GM20431 (cell line): ENCODE measurements at regions not wholly inside any gene's neighbourhood (a gene's known extent, or its start where the extent isn't known, plus 50 kb on each side); places are given as distances from the start of the nearest gene placed in this dataset.
"Not testable (repeated sequence)": the region's sequence is repeated elsewhere in the genome, so short reads cannot be mapped to it uniquely, and the experiment has no call there.

ENCODE experiments used
- in situ Hi-C: fragments of 300-500 bp; cut with MseI, MboI; formaldehyde crosslinking; loops from one replicate; pipeline ENCODE4 v1.15.0; 2020; ENCODE audit warnings: low sequenced_read_pairs; ENCODE audit not compliant: unreplicated experiment

GRCh38 chr16:35169324-35169723 lies 1709.9 kb downstream of the TP53TG3F start:
- in situ Hi-C loops = not testable (repeated sequence)

DNA sequence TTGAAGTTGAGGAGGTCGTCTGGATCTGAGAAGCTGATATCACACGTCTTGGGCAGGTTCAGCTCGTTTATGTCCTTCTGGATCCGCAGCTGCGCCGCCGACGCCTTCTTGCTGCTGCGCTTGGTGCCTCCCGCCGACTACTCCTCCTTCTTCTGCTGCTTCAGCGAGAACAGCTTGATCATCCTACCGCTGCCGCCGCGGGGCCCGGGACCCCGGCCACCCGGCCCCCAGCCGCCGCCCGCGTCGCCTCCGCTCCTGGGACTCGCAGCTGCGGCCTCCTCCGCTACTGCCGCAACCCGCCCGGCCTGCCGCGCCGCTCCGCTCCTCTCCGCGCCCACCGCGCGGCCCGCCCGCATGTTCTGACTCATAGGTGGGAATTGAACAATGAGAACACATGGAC lies 1710.6 kb downstream of the TP53TG3F start:
- in situ Hi-C loops = not testable (repeated sequence)

- in situ Hi-C loops = no loop called here
Observed at GRCh38 chr16:35170610-35171009, 1711.2 kb downstream of the TP53TG3F start.

- in situ Hi-C loops = no loop called here
Observed at GRCh38 chr16:35171106-35171505, 1711.7 kb downstream of the TP53TG3F start.

GRCh38 chr16:35173295-35173694 lies 1713.9 kb downstream of the TP53TG3F start:
- in situ Hi-C loops = no loop called here

GRCh38 chr16:35174016-35174415 lies 1714.6 kb downstream of the TP53TG3F start:
- in situ Hi-C loops = no loop called here

DNA sequence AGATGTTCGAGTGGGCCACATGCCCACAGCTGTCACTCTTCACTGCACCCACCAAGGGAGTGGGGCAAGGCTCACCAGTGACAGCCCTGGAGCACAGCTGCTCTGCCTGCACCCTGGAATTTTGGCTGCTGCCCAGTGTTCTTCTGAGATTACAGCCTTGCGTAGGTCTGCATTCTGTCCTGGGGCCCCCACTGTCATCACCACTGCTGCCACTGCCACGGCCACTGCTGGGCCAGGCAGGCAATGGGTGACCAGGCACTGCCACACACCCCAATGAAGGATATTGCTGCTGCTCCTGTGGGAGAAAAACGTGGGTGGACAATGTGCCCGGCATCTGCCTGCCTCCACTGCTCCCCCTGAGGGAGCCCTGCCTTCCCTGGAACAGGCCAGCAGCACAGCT lies 1717.0 kb downstream of the TP53TG3F start:
- in situ Hi-C loops = no loop called here

- in situ Hi-C loops = no loop called here
Observed at GRCh38 chr16:35177851-35178250, 1718.4 kb downstream of the TP53TG3F start.

GRCh38 chr16:35180970-35181369 lies 1721.6 kb downstream of the TP53TG3F start:
- in situ Hi-C loops = no loop called here

GRCh38 chr16:35181422-35182030 lies 1722.1 kb downstream of the TP53TG3F start:
- in situ Hi-C loops = no loop called here

GRCh38 chr16:35182043-35182677 lies 1722.7 kb downstream of the TP53TG3F start:
- in situ Hi-C loops = no loop called here

DNA sequence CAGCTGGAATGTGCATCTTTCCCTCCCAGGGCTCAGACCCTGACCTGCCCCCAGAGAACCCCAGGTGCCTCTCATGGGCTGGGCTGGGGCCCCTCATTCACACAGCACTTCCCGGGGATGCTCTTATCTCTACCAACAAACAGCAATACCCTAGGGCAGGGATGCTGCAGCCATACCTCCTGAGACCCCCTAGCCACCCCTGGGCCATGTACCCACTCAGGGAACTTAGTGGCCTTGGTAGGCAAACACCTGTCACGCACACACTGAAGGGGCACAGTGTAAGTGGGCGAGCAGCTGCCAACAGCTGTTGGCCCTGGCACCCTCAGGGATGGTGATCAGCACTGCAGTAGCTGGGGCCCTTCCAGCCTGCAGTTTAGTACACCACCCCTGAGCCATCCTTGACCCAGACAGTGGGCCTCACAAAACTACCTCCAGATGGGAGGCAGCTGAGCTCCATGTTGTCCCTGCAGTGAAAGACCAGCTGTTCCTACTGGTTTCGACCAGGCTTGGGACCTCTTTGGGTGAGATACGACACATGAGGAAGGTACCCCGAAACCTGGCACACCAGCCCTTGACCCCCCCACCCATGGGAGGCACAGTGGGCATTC lies 1723.6 kb downstream of the TP53TG3F start:
- in situ Hi-C loops = no loop called here

DNA sequence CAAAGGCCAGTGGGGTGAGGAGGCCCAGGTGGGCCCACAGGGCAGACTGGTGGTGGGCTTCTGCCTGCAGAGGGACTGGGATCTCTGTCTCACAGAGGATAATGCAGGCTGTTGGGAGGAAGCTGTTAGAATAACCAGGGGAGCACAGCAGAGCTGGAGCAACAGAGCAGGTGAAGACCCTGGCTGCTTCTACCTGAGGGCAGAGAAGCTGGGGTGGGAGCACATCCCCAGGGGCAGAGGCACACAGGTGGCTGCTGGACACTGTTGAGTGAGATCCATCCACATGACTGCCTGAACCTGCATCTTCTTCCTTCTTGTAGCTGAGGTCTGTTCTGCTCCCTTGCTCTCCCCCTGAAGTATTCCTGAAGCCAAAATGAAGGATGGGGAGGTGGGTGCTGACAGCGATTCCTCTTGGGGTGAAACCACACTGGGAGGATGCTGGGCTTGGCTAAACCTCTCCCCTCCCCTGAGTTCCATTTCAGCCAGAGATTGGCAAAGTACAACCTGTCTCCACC lies 1725.0 kb downstream of the TP53TG3F start:
- in situ Hi-C loops = no loop called here

DNA sequence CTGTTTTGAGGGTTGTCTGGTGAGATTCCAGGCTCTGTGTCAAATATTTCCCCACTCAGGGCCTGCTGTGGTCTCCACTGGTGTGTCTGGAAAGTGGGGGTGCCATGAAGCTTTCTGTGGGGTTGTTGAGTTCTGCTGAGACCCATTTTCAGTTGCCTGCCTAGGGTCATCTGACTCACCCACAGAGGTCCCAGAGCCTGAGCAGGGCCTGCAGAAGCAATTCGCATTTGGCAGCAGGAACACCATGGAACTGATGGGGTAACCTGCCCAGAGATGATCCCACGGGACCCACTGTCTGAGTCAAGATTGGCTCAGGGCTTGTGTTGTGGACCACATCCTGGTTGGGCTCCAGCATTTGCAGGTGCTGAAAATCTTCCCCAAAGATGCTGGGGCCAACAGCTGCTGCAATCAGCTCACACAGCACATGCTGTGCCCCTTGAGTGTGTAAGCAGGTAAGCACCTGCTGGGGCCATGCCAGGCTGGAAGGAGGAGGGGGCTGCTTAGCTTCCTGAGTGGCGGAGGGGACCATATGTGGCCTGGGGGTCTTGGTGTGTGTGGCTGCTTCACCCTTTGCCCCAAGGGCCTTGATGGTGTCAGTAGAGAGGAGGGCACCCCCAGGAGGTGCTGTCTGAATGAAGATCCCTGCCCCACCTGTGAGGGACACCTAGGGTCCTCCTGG lies 1726.1 kb downstream of the TP53TG3F start:
- in situ Hi-C loops = no loop called here

DNA sequence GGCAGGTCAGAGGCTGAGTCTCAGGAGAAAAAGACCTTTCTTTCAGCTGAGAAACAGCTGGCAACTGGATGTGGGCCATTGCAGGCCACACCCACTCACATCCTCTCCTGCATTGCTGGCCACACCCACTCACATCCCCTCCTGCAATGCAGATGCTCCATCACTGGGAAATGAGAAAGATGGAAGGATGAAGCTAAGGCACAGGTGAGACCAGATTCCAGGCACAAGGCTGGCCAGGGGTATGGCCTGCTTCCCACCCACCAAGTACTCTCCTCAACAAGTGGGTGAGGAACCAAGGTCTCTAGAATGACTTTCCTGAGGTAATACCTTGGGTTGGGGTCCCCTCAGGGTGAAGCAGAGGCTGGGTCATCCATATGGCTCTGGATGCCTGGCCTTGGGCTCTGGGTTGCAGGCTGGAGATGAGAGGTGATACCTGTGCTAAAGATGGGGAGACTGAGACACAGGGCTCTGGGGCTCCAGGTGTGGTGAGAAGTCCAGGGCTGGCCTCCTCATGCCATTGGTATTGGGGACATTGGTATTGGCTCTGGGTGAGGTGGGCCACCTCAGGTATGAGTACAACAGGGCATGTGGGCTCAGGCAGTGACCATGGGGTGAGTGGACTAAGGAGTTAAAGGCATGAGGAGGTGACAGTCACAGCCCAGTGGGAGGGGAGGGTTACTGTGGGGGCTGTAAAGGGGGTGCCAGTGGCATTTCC lies 1726.8 kb downstream of the TP53TG3F start:
- in situ Hi-C loops = no loop called here

DNA sequence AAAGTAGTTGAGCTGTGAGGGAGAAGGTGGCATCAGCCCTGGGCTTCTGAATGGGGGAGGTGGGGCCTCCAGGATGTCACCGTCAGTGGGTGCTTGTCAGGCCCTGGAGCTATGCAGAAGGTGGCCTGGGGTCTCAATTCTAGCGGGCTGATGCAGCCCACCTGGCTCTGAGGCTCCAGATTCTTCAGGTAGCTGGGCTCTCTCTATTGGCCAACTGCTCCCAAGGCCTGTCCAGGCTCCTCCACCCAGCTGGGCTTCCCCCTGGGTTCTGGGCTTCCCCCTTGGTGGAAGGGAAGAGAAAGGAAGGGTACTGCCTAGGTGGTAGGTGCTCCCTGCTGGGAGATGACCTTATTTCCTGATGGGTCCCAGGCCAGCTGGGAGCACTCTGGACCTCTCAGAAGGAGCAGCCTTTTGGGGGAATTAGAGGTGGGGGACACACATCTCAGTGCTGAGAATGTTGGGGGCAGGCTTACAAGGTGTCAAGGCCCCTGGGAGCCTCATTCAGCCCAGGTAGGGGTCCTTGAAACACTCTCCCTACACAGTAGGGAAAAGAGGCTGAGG lies 1728.3 kb downstream of the TP53TG3F start:
- in situ Hi-C loops = no loop called here

DNA sequence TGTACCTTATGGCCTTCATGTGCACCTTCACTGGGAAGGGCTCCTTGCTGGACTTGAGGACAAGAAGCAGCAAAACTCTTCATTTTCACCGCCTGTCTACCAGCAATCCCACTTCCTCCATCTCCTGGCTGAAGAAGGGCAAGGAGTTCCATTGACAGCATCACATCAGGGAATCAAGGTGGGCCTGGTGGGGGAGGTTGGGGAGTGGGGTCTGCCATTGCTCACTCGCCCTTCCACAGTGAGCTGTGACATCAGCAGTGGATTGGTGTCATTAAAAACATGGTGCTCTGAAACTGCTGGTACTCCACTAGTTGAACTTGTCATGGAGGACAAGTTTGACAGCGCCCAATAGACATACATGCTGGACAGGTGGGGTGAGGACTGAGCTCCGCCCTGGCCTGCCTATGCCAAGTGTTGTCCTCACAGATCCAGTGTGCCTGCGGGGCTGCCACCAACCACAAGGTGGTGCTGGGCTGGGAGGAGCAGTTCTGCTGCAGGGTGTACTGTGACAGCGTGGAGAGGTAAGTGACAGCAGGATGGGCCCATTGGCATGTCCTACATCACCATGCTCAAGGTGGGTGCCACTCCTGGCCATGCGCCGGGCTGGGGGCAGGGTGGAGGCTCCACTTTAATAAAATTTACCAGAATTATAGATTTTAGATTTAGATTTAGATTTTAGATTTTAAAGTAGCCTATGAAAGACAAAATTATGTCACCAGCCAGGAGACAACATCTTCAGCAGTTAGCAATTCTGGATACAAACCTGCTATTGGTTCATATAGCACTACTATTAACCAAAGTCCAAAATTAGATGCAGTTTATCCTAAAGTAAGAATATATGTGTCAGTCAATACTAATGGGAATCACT lies 1729.1 kb downstream of the TP53TG3F start:
- in situ Hi-C loops = no loop called here

- in situ Hi-C loops = no loop called here
Observed at GRCh38 chr16:35192993-35193392, 1733.6 kb downstream of the TP53TG3F start.

GRCh38 chr16:35193956-35194355 lies 1734.5 kb downstream of the TP53TG3F start:
- in situ Hi-C loops = no loop called here
